ENCODE measurements at regions not wholly inside any gene's neighbourhood (a gene's known extent, or its start where the extent isn't known, plus 50 kb on each side); places are given as distances from the start of the nearest gene placed in this dataset.

DNA sequence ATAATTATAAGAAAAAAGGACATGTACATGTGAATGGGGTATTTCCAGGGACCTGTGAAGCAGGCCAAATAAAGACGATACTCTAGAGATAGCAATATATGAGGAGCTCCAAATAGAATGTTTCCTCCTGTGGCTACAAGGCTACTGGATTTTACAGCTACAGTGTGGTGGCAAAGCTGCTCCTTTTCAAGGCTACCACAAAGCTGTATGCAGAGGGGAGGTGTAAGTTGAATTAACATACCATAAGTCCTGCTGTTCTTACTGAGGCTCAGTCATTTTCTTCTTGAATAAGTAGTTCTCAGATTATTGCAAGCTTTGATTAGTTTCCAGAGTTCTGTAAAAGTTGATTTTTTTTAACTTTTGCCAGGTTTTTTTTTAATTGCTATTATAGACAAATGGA, 1184.6 kb upstream of the EPHA6 start:
- TF ChIP-seq, protein P1, sequence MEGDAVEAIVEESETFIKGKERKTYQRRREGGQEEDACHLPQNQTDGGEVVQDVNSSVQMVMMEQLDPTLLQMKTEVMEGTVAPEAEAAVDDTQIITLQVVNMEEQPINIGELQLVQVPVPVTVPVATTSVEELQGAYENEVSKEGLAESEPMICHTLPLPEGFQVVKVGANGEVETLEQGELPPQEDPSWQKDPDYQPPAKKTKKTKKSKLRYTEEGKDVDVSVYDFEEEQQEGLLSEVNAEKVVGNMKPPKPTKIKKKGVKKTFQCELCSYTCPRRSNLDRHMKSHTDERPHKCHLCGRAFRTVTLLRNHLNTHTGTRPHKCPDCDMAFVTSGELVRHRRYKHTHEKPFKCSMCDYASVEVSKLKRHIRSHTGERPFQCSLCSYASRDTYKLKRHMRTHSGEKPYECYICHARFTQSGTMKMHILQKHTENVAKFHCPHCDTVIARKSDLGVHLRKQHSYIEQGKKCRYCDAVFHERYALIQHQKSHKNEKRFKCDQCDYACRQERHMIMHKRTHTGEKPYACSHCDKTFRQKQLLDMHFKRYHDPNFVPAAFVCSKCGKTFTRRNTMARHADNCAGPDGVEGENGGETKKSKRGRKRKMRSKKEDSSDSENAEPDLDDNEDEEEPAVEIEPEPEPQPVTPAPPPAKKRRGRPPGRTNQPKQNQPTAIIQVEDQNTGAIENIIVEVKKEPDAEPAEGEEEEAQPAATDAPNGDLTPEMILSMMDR (IDR thresholded peaks at IDR 0.05; ENCODE audit: insufficient read depth, low read depth, low read length), result no peak
- TF ChIP-seq EZH2 (IDR thresholded peaks at IDR 0.05; ENCODE audit: insufficient read depth, low read length), result no peak

All from astrocyte (in vitro differentiated cells and primary cell).